Tibial nerve (tissue), 4 donors: ENCODE measurements at regions not wholly inside any gene's neighbourhood (a gene's known extent, or its start where the extent isn't known, plus 50 kb on each side); places are given as distances from the start of the nearest gene placed in this dataset.

ENCODE experiments used
- EP300 ChIP-seq, 2 donors: sonication (generic); formaldehyde crosslinking; IDR thresholded peaks; one replicate each; pipeline ENCODE4 v1.6.1; 2017; ENCODE audit warnings: antibody characterized with exemption in 2 of 2, mild to moderate bottlenecking in 1 of 2
- POLR2A ChIP-seq, 2 donors: fragments of 450-650 bp; IDR thresholded peaks; one replicate each; pipeline ENCODE4 v1.6.1; 2017; ENCODE audit warnings: antibody characterized with exemption in 2 of 2, mild to moderate bottlenecking in 2 of 2, moderate library complexity in 2 of 2
- TF ChIP-seq, protein P1 (sequence below), 5 experiments: fragments of 200-600 bp in 3 of 5; fragments of 450-650 bp in 2 of 5; sonication (generic) in 3 of 5; IDR thresholded peaks; one replicate each; pipeline ENCODE4 v1.5.1; 2016 to 2019; ENCODE audit warnings: antibody characterized with exemption in 5 of 5, mild to moderate bottlenecking in 3 of 5, moderate library complexity in 2 of 5

DNA sequence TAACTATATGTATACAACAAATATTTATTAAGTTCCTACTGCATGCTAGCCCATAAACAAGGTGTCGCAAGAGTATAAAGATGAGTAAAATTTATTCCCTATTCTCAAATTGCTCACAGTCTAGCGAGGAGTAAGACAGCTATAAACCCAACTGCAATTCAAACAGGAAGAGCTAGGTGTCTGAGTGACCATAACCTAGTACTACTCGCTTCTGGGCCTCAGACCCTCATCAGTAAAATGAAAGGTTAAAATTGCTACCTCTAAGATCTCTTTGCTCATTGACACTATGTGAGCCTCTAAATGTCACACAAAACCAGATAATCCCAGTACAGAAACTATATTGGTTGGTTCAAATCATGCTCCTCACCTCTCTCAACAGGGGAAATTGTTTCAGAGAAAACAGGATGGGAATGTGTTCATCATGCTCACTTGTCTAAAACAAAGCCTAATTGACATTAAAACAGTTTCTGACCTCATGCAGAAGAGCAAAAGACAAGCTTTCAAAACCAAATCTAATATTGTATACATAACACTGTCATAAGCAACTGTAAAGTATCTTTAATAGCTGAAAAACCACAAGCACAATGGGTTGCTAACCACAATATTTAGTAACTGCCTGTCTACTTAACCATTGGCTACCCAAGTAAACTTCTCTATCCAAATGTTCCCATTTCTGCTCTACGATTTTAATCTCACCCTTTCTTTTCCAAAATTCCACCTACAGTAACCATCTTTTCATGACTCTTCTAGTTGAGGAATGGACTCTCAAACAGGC lies 264.6 kb upstream of the FMR1 start:
- TF ChIP-seq POLR2A (IDR thresholded peaks at IDR 0.05) (no peak), EP300 (IDR thresholded peaks at IDR 0.05) (no peak)
- TF ChIP-seq, protein P1, sequence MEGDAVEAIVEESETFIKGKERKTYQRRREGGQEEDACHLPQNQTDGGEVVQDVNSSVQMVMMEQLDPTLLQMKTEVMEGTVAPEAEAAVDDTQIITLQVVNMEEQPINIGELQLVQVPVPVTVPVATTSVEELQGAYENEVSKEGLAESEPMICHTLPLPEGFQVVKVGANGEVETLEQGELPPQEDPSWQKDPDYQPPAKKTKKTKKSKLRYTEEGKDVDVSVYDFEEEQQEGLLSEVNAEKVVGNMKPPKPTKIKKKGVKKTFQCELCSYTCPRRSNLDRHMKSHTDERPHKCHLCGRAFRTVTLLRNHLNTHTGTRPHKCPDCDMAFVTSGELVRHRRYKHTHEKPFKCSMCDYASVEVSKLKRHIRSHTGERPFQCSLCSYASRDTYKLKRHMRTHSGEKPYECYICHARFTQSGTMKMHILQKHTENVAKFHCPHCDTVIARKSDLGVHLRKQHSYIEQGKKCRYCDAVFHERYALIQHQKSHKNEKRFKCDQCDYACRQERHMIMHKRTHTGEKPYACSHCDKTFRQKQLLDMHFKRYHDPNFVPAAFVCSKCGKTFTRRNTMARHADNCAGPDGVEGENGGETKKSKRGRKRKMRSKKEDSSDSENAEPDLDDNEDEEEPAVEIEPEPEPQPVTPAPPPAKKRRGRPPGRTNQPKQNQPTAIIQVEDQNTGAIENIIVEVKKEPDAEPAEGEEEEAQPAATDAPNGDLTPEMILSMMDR (IDR thresholded peaks at IDR 0.05): no peak
